ENCODE measurements at regions not wholly inside any gene's neighbourhood (a gene's known extent, or its start where the extent isn't known, plus 50 kb on each side); places are given as distances from the start of the nearest gene placed in this dataset.

DNA sequence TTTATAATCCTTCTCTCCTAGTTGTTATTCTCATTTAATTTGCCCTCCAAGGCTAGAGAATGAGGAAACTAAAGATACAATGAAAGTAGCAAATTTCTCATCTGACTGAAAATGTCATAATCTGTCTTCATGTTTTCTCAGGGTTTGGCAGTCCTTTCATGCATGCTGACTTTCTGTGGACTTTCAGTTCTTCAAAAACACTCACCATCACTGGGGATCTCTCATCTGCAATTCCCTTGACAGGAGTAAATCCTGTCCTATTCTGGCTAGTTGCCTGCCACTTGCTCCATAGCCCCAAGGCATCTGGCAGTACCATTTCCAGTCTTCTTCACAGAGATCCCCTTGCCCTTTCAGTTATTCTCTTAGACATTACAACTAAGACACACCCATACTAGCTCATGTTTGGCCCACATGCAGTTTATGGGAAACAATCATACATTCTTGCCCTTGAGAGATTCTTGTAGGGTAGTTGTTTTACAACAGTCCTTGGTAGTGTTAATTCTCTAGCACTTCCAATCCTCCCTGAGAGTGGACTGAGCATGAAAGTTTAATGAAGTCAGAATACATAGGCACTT lies 449.7 kb upstream of the KLHL4 start:
- Histone ChIP-seq H3K27me3 (ENCODE audit: insufficient read depth, low read depth, low read length) (no peaks in the 10 kb centered on the region), H3K4me3 (ENCODE audit: low read length) (no peak overlapping the region), H3K9me3 (ENCODE audit: low read length) (no peaks in the 10 kb centered on the region), H3K36me3 (ENCODE audit: insufficient read depth, low read length) (no peaks in the 10 kb centered on the region), H2AFZ (ENCODE audit: low read depth, low read length) (no peak overlapping the region), H3K9me2 (ENCODE audit: insufficient read depth, low read length) (no peaks in the 10 kb centered on the region), H3K4me2 (ENCODE audit: low read length) (no peak overlapping the region), H3K79me2 (replicated peaks; ENCODE audit: insufficient read depth, low read length) (no peaks in the 10 kb centered on the region), H4K20me1 (ENCODE audit: insufficient read depth) (no peaks in the 10 kb centered on the region), H3K9ac (ENCODE audit: low read length) (no peak overlapping the region), H3F3A (ENCODE audit: insufficient read depth, low read length, poor library complexity, severe bottlenecking) (no peaks in the 10 kb centered on the region), H3K27ac (ENCODE audit: low read length) (no peak overlapping the region)
- TF ChIP-seq EZH2 (IDR thresholded peaks at IDR 0.05; ENCODE audit: borderline replicate concordance, insufficient read depth, low read length, poor library complexity, severe bottlenecking) (no peak), EP300 (conservative IDR thresholded peaks at IDR 0.05; ENCODE audit: poor library complexity, severe bottlenecking) (no peak), MXI1 (conservative IDR thresholded peaks at IDR 0.05; ENCODE audit: poor library complexity, severe bottlenecking) (no peak), POLR2AphosphoS5 (IDR thresholded peaks at IDR 0.05) (no peak), SMC3 (conservative IDR thresholded peaks at IDR 0.05; ENCODE audit: poor library complexity) (no peak), RAD21 (conservative IDR thresholded peaks at IDR 0.05) (no peak), TAF1 (IDR thresholded peaks at IDR 0.05; ENCODE audit: low read depth) (no peak)
- TF ChIP-seq, protein P1, sequence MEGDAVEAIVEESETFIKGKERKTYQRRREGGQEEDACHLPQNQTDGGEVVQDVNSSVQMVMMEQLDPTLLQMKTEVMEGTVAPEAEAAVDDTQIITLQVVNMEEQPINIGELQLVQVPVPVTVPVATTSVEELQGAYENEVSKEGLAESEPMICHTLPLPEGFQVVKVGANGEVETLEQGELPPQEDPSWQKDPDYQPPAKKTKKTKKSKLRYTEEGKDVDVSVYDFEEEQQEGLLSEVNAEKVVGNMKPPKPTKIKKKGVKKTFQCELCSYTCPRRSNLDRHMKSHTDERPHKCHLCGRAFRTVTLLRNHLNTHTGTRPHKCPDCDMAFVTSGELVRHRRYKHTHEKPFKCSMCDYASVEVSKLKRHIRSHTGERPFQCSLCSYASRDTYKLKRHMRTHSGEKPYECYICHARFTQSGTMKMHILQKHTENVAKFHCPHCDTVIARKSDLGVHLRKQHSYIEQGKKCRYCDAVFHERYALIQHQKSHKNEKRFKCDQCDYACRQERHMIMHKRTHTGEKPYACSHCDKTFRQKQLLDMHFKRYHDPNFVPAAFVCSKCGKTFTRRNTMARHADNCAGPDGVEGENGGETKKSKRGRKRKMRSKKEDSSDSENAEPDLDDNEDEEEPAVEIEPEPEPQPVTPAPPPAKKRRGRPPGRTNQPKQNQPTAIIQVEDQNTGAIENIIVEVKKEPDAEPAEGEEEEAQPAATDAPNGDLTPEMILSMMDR (IDR thresholded peaks at IDR 0.05; ENCODE audit: poor library complexity, severe bottlenecking), result no peak
- TF ChIP-seq, protein P2, sequence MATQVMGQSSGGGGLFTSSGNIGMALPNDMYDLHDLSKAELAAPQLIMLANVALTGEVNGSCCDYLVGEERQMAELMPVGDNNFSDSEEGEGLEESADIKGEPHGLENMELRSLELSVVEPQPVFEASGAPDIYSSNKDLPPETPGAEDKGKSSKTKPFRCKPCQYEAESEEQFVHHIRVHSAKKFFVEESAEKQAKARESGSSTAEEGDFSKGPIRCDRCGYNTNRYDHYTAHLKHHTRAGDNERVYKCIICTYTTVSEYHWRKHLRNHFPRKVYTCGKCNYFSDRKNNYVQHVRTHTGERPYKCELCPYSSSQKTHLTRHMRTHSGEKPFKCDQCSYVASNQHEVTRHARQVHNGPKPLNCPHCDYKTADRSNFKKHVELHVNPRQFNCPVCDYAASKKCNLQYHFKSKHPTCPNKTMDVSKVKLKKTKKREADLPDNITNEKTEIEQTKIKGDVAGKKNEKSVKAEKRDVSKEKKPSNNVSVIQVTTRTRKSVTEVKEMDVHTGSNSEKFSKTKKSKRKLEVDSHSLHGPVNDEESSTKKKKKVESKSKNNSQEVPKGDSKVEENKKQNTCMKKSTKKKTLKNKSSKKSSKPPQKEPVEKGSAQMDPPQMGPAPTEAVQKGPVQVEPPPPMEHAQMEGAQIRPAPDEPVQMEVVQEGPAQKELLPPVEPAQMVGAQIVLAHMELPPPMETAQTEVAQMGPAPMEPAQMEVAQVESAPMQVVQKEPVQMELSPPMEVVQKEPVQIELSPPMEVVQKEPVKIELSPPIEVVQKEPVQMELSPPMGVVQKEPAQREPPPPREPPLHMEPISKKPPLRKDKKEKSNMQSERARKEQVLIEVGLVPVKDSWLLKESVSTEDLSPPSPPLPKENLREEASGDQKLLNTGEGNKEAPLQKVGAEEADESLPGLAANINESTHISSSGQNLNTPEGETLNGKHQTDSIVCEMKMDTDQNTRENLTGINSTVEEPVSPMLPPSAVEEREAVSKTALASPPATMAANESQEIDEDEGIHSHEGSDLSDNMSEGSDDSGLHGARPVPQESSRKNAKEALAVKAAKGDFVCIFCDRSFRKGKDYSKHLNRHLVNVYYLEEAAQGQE (IDR thresholded peaks at IDR 0.05; ENCODE audit: borderline replicate concordance), result no peak

DNA sequence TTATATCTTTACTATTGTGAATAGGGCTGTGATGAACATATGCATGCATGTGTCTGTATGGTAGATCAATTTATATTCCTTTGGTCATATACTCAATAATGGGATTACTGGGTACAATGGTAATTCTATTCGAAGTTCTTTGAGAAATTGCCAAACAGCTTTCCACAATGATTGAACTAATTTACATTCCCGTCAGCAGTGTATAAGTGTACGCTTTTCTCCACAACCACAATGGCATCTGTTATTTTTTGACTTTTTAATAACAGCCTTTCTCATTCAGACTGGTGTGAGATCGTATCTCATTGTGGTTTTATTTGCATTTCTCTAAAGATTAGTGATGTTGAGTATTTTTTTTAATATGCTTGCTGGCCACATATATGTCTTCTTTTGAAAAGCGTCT lies 439.4 kb upstream of the KLHL4 start:
- Histone ChIP-seq H4K20me1 (ENCODE audit: insufficient read depth) (no peaks in the 10 kb centered on the region), H3K36me3 (ENCODE audit: insufficient read depth, low read length) (no peaks in the 10 kb centered on the region), H3K9me2 (ENCODE audit: insufficient read depth, low read length) (no peaks in the 10 kb centered on the region), H3K79me2 (replicated peaks; ENCODE audit: insufficient read depth, low read length) (no peaks in the 10 kb centered on the region), H3K9ac (ENCODE audit: low read length) (no peak overlapping the region), H3K9me3 (ENCODE audit: low read length) (no peaks in the 10 kb centered on the region), H3K4me3 (ENCODE audit: low read length) (no peak overlapping the region), H2AFZ (ENCODE audit: low read depth, low read length) (no peak overlapping the region), H3K27me3 (ENCODE audit: insufficient read depth, low read depth, low read length) (no peaks in the 10 kb centered on the region), H3F3A (ENCODE audit: insufficient read depth, low read length, poor library complexity, severe bottlenecking) (no peaks in the 10 kb centered on the region), H3K4me2 (ENCODE audit: low read length) (no peak overlapping the region), H3K27ac (ENCODE audit: low read length) (no peak overlapping the region)
- no peak for TF ChIP-seq EP300 (conservative IDR thresholded peaks at IDR 0.05; ENCODE audit: poor library complexity, severe bottlenecking)
- no peak for TF ChIP-seq MXI1 (conservative IDR thresholded peaks at IDR 0.05; ENCODE audit: poor library complexity, severe bottlenecking)
- no peak for TF ChIP-seq SMC3 (conservative IDR thresholded peaks at IDR 0.05; ENCODE audit: poor library complexity)
- TF ChIP-seq EZH2 (IDR thresholded peaks at IDR 0.05; ENCODE audit: borderline replicate concordance, insufficient read depth, low read length, poor library complexity, severe bottlenecking), result no peak
- TF ChIP-seq, protein P2 (IDR thresholded peaks at IDR 0.05; ENCODE audit: borderline replicate concordance), result no peak
- TF ChIP-seq, protein P1 (IDR thresholded peaks at IDR 0.05; ENCODE audit: poor library complexity, severe bottlenecking), result no peak

All from neural cell (in vitro differentiated cells).